ENCODE measurements at regions not wholly inside any gene's neighbourhood (a gene's known extent, or its start where the extent isn't known, plus 50 kb on each side); places are given as distances from the start of the nearest gene placed in this dataset.
A peak's percentile ranks its signal among the peaks of the same experiment; 100 is the strongest.

GRCh38 chr1:60488847-60489246 is 415.3 kb upstream of the C1orf87 start:
- no peaks in the 10 kb centered on the region for H3K4me1 ChIP-seq
- no peak for TF ChIP-seq CTCF (IDR thresholded peaks at IDR 0.05)
- peak in 1 of 3 donors; percentile 23 for TF ChIP-seq POLR2AphosphoS5 (IDR thresholded peaks at IDR 0.05)
- no peak for TF ChIP-seq POLR2A (IDR thresholded peaks at IDR 0.05)
- no peaks in the 10 kb centered on the region for H3K36me3 ChIP-seq
- H3K4me3 ChIP-seq: no peak overlapping the region
- no peak for DNase-seq (ENCODE audit: low spot score in 2 of 2)
- H3K9me3 ChIP-seq: no peaks in the 10 kb centered on the region
- intact Hi-C loops (cut with DNase I; ENCODE audit: low total_unique reads): no loop called here
- no peaks in the 10 kb centered on the region for H3K27me3 ChIP-seq
- no peak overlapping the region for H3K27ac ChIP-seq

GRCh38 chr1:60487565-60488345 is 414.2 kb upstream of the C1orf87 start:
- Histone ChIP-seq H3K36me3 (no peaks in the 10 kb centered on the region), H3K27me3 (no peaks in the 10 kb centered on the region), H3K4me3 (no peak overlapping the region), H3K4me1 (no peaks in the 10 kb centered on the region), H3K9me3 (no peaks in the 10 kb centered on the region), H3K27ac (no peak overlapping the region)
- DNase-seq (ENCODE audit: low spot score in 2 of 2): no peak
- intact Hi-C loops (cut with DNase I; ENCODE audit: low total_unique reads): no loop called here
- no peak for TF ChIP-seq POLR2AphosphoS5 (IDR thresholded peaks at IDR 0.05)

GRCh38 chr1:60483509-60483908 is 409.9 kb upstream of the C1orf87 start:
- no peaks in the 10 kb centered on the region for H3K36me3 ChIP-seq
- no peaks in the 10 kb centered on the region for H3K4me1 ChIP-seq
- no peak overlapping the region for H3K4me3 ChIP-seq
- DNase-seq (ENCODE audit: low spot score in 2 of 2): no peak
- intact Hi-C loops (cut with DNase I; ENCODE audit: low total_unique reads): no loop called here
- TF ChIP-seq POLR2A (IDR thresholded peaks at IDR 0.05) (no peak), POLR2AphosphoS5 (IDR thresholded peaks at IDR 0.05) (no peak), CTCF (IDR thresholded peaks at IDR 0.05) (no peak)
- no peak overlapping the region for H3K27ac ChIP-seq
- H3K9me3 ChIP-seq: peaks cover 3 to 8% of the 10 kb centered on the region in 2 donors
- no peaks in the 10 kb centered on the region for H3K27me3 ChIP-seq

GRCh38 chr1:60470246-60470645 is 396.7 kb upstream of the C1orf87 start:
- no peaks in the 10 kb centered on the region for H3K27me3 ChIP-seq
- H3K4me3 ChIP-seq: no peak overlapping the region
- no peak for TF ChIP-seq POLR2AphosphoS5 (IDR thresholded peaks at IDR 0.05)
- no peak for TF ChIP-seq POLR2A (IDR thresholded peaks at IDR 0.05)
- TF ChIP-seq CTCF (IDR thresholded peaks at IDR 0.05): no peak
- intact Hi-C loops (cut with DNase I; ENCODE audit: low total_unique reads): no loop called here
- H3K27ac ChIP-seq: no peak overlapping the region
- no peaks in the 10 kb centered on the region for H3K36me3 ChIP-seq
- DNase-seq (ENCODE audit: low spot score in 2 of 2): no peak
- no peaks in the 10 kb centered on the region for H3K4me1 ChIP-seq
- H3K9me3 ChIP-seq: no peaks in the 10 kb centered on the region

GRCh38 chr1:60463786-60464185 is 390.2 kb upstream of the C1orf87 start:
- H3K4me1 ChIP-seq: no peaks in the 10 kb centered on the region
- DNase-seq (ENCODE audit: low spot score in 2 of 2): no peak
- no peak overlapping the region for H3K4me3 ChIP-seq
- intact Hi-C loops (cut with DNase I; ENCODE audit: low total_unique reads): no loop called here
- H3K27ac ChIP-seq: no peak overlapping the region
- no peaks in the 10 kb centered on the region for H3K9me3 ChIP-seq
- H3K36me3 ChIP-seq: no peaks in the 10 kb centered on the region
- H3K27me3 ChIP-seq: no peaks in the 10 kb centered on the region
- TF ChIP-seq POLR2AphosphoS5 (IDR thresholded peaks at IDR 0.05) (no peak), CTCF (IDR thresholded peaks at IDR 0.05) (no peak), POLR2A (IDR thresholded peaks at IDR 0.05) (no peak)

Measured in breast epithelium (tissue), 4 donors.